NCI-H2081 treated with DMSO at 0.1 percent for 48 hours (cell line): ENCODE measurements at regions not wholly inside any gene's neighbourhood (a gene's known extent, or its start where the extent isn't known, plus 50 kb on each side); places are given as distances from the start of the nearest gene placed in this dataset.
A peak's percentile ranks its signal among the peaks of the same experiment; 100 is the strongest.
"Not testable (repeated sequence)": the region's sequence is repeated elsewhere in the genome, so short reads cannot be mapped to it uniquely, and the experiment has no call there.

Experiments used
- DNase-seq: peaks from one replicate; lab custom pipeline; 2025; lab: John Stamatoyannopoulos, UW

DNA sequence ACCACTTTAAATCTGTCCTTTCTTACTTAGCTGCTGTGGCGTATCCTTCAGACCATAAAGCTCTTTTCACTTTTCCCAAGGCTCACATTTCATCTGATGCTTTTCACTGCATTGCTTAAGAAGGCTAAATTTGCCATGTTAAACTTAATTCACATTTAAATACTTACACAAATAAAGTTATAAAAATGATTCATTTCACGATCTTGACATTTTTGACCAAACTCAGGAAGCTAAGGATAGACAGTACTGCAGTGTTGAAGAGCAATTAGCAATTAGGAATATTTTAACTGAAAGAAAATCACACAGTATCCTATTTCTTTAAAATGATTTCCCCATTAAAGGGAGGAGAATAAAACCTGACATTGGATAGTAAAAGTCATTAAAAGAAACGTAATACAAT lies 1038.6 kb downstream of the STPG2 start:
- DNase-seq, result no peak

- no peak for DNase-seq
These were observed 1037.8 kb downstream of the STPG2 start for GRCh38 chr4:97105347-97106099.

GRCh38 chr4:97106161-97106560 lies 1037.1 kb downstream of the STPG2 start:
- DNase-seq, result no peak

DNA sequence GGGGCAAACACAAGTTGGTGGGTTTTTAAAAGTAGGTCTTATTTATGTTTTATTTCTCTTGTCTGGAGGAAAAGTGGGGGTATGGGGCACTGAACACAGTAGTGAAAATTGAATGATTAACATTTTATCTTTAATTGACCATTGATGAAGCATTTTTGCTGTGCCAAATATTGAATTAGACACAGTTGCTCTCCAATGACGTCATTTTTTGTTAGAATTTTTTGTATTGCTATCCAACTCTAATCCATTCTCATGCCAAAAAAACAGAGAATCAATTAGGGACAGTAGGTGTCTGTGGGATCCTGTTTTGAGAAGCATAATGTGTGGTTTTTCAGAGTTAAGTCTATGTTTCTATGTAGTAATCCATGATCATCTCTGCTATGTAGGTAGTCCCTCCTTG lies 1032.8 kb downstream of the STPG2 start:
- no peak for DNase-seq

DNA sequence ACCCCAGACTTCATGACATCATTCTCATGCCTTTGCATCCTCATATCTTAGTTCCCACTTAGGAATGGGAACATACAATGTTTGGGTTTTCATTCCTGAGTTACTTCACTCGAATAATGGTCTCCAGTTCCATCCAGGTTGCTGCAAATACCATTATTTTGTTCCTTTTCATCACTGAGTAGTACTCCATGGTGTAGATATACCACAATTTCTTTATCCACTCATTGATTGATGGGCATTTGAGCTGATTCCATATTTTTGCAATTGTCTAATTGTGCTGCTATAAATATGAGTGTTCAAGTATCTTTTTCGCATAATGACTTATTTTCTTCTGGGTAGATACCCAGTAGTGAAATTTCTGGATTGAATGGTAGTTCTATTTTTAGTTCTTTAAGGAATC lies 1026.8 kb downstream of the STPG2 start:
- DNase-seq, result no peak

- DNase-seq, result no peak
These were observed 1021.8 kb downstream of the STPG2 start for GRCh38 chr4:97121493-97121892.

- DNase-seq, result no peak
These were observed 1019.7 kb downstream of the STPG2 start for GRCh38 chr4:97123573-97123972.

DNA sequence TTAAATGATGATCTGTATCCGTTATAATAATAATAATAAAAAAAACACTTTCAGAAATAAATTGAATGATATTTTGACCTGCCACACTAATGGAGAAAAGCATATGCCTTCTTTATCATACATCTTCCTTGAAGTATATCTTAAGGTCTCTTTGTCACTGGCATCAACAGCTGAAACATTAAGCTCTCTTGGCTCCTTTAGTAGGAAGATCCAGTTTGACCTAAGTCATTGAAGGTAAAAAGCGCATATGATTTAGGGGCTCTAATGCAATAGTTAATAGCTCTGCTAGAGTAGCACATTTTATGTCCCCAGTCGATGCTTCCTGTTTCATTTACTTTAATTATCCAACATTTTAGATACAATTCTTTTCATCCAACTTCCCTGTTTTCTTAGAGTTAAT lies 1010.8 kb downstream of the STPG2 start:
- no peak for DNase-seq

GRCh38 chr4:97134456-97134855 lies 1008.8 kb downstream of the STPG2 start:
- no peak for DNase-seq

DNA sequence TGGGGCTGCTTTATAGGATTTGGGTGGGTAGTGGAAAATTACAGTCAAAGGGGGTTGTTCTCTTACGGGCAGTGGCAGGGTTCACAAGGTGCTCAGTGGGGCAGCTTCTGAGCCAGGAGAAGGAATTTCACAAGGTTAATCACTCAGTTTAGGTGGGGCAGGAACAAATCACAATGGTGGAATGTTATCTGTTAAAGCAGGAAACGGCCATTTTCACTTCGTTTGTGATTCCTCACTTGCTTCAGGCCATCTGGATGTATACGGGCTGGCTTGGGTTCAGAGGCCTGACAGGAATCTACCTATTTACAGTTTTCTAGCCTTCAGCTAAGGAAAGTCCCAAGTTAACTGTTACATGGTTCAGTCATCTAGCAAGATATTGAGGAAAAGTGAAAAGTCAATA lies 1003.5 kb downstream of the STPG2 start:
- DNase-seq, result no peak

GRCh38 chr4:97140545-97140944 lies 1002.7 kb downstream of the STPG2 start:
- no peak for DNase-seq

DNA sequence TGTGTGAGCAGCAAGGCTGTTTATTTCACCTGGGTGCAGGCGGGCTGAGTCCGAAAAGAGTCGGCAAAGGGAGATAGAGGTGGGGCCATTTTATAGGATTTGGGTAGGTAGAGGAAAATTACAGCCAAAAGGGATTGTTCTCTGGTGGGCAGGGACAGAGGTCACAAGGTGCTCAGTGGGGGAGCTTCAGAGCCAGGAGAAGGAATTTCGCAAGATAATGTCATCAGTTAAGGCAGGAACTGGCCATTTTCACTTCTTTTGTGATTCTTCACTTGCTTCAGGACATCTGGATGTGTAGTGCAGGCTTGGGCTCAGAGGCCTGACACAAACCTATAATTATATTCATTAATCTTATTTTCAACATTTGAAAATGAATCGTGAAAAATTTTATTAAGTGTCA lies 1001.9 kb downstream of the STPG2 start:
- DNase-seq, result not testable (repeated sequence)

- no peak for DNase-seq
These were observed 1000.9 kb downstream of the STPG2 start for GRCh38 chr4:97142410-97142809.

DNA sequence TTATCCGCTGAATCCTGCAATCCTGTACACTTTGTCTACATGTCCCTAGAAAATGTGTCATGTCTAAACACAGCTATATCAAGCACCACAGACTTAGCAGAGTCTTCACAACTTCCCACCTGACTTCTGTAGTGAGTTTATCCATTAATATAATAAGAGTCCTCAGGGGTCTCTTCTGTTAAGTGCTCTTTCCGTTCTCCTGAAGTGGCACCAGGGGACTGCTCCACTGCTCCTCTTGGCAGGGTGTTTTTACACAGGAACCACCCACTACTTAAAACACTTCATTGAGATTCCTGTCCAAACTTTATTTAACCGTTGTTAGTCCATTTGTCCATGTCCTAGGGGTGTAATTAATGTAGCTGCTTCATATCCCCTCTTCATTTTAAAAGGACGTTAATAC lies 1000.4 kb downstream of the STPG2 start:
- no peak for DNase-seq

GRCh38 chr4:97144199-97144598 lies 999.1 kb downstream of the STPG2 start:
- DNase-seq, result no peak

GRCh38 chr4:97150966-97151365 lies 992.3 kb downstream of the STPG2 start:
- DNase-seq, result no peak

- no peak for DNase-seq
These were observed 991.1 kb downstream of the STPG2 start for GRCh38 chr4:97152149-97152548.

DNA sequence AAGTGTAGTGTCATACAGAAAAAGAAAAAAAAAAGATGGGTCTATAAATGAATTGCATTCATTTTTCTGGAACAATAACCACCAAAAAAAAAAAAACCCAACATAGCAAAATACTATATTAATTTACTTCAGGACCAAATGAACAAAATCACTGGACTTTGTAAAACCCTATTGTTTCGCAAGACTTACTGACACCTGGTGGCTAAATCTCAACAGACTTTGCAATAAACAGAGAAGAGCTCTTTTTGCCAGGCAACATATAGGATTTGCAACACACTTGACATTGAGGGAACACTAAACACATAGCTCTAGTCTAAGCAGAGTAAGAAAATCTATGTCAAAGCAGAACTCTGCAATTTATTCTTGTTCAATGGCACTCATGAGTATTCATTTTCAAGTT lies 990.2 kb downstream of the STPG2 start:
- peak; percentile 8 for DNase-seq

- no peak for DNase-seq
These were observed 983.7 kb downstream of the STPG2 start for GRCh38 chr4:97159625-97160024.

- DNase-seq, result no peak
These were observed 958.0 kb downstream of the STPG2 start for GRCh38 chr4:97185233-97185632.

DNA sequence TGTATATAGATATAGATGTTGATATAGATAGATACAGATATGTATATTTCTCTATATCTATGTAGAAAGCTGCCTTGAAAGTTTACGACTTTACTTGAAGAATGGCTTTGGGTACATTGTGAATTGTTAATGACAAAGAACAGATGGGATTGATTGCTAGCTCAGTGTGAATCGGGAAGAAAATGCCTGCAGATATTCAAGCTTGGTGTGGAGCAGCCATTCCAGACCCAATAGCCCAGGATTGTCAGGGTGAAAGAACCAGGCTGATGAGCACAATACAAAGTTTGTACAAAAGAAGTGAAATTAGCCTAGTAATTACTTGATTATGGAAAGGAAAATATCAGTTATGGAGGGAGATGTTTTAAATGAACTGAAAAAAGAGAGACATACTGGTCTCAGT lies 946.2 kb downstream of the STPG2 start:
- DNase-seq, result no peak

DNA sequence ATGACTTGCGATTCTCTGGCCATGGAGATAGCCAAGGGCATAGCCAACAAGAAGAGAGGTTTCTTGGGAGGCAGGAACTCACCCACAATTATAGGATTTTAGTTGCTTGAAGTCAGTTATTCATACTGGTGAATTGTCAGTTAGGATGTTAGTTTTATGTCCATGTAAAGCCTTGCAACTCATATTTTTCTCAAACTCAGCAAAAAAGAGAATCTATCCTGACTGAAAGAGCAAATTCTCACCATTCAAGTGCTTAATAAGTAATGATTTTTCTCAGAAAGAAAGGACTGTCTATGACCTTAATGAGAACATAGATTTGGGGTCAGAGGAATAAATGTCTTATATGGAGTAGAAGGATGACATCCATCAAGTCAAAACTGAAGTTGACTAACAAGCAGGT lies 934.5 kb downstream of the STPG2 start:
- DNase-seq, result no peak

DNA sequence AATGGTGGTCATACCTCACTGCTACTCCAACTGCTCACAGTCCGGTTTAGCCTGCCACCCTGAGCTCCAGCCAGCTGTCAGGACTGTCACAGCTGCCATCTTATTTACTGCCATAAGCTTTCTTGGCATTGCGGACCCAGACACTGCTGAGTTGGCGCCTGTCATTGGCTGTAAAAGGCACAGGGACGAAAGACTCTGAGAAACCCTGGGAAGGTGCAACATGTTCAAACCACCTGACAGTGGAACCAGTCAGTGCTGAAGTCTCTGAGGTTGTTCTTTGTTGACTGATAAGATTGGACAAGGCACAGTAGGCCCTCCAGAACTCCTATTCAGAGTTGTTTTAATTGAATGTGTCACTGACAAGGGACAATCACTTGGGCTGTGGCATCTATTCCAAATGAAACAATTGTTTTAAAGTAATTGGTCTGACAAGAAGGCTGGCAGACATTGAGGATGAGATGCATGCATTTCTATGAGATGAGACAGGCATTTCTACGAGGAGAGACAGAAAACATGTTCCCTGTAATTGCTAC lies 927.8 kb downstream of the STPG2 start:
- DNase-seq, result no peak

- no peak for DNase-seq
These were observed 927.2 kb downstream of the STPG2 start for GRCh38 chr4:97216046-97216445.
